Lower leg skin (tissue), 4 donors: ENCODE measurements at regions not wholly inside any gene's neighbourhood (a gene's known extent, or its start where the extent isn't known, plus 50 kb on each side); places are given as distances from the start of the nearest gene placed in this dataset.

Experiments
- DNase-seq, 2 donors: peaks; one replicate each; pipeline ENCODE4 v3.0.0-alpha.2; 2019; ENCODE audit warnings: low spot score in 2 of 2
- H3K4me3 ChIP-seq: fragments of 200-600 bp; sonication (generic); 2 replicates; pipeline ENCODE4 v1.5.1; 2017; ENCODE audit warnings: mild to moderate bottlenecking, low read depth; ENCODE audit not compliant: poor library complexity, severe bottlenecking
- POLR2A ChIP-seq, 2 donors: fragments of 450-650 bp; IDR thresholded peaks; one replicate each; pipeline ENCODE4 v1.6.1; 2016 to 2017; ENCODE audit warnings: antibody characterized with exemption in 2 of 2, mild to moderate bottlenecking in 1 of 2, moderate library complexity in 1 of 2
- WGBS, 2 donors: methylation state at CpG; one replicate each; pipeline ENCODE4 v1.1.5; 2018; 5-methylcytosine and 5-hydroxymethylcytosine counted together
- intact Hi-C: fragments of 100-400 bp; cut with DNase I; formaldehyde crosslinking; loops from one replicate; pipeline ENCODE4 v1.15.0; 2023; ENCODE audit warnings: low total_unique reads
- TF ChIP-seq, protein P1 (sequence below), 3 donors: fragments of 450-650 bp; IDR thresholded peaks; one replicate each; pipeline ENCODE4 v1.5.1; 2016; ENCODE audit warnings: antibody characterized with exemption in 3 of 3, mild to moderate bottlenecking in 3 of 3, moderate library complexity in 2 of 3

- intact Hi-C loops = no loop called here
- H3K4me3 ChIP-seq = no peak overlapping the region
- no peak for DNase-seq
- 65 to 77% methylated on average over 2 of the region's 2 CpGs for WGBS, 2 donors
- no peak for TF ChIP-seq POLR2A (IDR thresholded peaks at IDR 0.05)
- TF ChIP-seq, protein P1, sequence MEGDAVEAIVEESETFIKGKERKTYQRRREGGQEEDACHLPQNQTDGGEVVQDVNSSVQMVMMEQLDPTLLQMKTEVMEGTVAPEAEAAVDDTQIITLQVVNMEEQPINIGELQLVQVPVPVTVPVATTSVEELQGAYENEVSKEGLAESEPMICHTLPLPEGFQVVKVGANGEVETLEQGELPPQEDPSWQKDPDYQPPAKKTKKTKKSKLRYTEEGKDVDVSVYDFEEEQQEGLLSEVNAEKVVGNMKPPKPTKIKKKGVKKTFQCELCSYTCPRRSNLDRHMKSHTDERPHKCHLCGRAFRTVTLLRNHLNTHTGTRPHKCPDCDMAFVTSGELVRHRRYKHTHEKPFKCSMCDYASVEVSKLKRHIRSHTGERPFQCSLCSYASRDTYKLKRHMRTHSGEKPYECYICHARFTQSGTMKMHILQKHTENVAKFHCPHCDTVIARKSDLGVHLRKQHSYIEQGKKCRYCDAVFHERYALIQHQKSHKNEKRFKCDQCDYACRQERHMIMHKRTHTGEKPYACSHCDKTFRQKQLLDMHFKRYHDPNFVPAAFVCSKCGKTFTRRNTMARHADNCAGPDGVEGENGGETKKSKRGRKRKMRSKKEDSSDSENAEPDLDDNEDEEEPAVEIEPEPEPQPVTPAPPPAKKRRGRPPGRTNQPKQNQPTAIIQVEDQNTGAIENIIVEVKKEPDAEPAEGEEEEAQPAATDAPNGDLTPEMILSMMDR (IDR thresholded peaks at IDR 0.05) = no peak
Measured at GRCh38 chrX:97666890-97667289, 783.2 kb downstream of the RPA4 start.

- no peak overlapping the region for H3K4me3 ChIP-seq
- intact Hi-C loops = no loop called here
- DNase-seq = no peak
- TF ChIP-seq, protein P1 (IDR thresholded peaks at IDR 0.05) = no peak
- TF ChIP-seq POLR2A (IDR thresholded peaks at IDR 0.05) = no peak
- 90 to 93% methylated on average over 2 of the region's 2 CpGs for WGBS, 2 donors
Measured at GRCh38 chrX:97668126-97668525, 784.4 kb downstream of the RPA4 start.

DNA sequence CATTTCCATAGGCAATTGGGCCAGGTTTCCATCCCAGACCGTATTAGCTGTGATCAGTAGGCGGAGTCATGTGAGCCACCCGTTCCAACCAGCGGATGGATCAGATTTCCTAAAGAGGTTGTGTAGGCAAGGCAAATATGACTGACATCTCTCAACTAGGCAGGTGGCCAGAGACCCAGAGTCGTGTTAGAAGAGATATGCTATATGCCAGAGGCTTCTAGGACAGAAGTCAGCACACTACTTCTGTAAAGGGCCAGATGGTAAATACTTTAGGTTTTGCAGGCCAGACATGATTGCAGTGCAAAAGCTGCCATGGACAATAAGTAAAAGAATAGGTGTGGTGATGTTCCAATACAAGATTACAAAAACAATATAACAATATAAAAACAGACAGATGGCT lies 788.4 kb downstream of the RPA4 start:
- DNase-seq = no peak
- intact Hi-C loops = no loop called here
- no peak for TF ChIP-seq POLR2A (IDR thresholded peaks at IDR 0.05)
- TF ChIP-seq, protein P1 (IDR thresholded peaks at IDR 0.05) = no peak
- WGBS, 2 donors = 64 to 65% methylated on average over 5 of the region's 5 CpGs
- no peak overlapping the region for H3K4me3 ChIP-seq

DNA sequence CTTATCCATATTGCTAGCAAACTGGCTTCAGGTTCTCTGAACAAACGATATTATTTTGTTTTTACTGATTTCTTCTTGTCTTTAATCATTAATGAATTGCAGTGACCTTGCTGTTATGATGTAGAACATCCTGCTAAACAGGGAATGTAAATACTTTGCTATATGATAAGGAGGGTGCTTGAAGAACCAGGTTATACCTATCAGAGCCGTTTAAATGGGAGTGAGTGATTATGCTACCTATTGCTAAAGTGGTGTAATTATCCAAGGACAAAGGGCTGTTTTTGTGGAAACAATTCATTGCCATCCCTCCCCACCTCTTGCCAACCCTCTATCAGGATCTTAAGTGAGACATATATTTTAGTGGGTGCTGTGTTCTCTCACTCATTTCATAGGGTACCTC lies 788.9 kb downstream of the RPA4 start:
- intact Hi-C loops = no loop called here
- WGBS, 2 donors = 86 to 87% methylated on average over 2 of the region's 2 CpGs
- TF ChIP-seq POLR2A (IDR thresholded peaks at IDR 0.05) = no peak
- TF ChIP-seq, protein P1 (IDR thresholded peaks at IDR 0.05) = no peak
- no peak for DNase-seq
- H3K4me3 ChIP-seq = no peak overlapping the region

- DNase-seq = no peak
- intact Hi-C loops = no loop called here
- H3K4me3 ChIP-seq = no peak overlapping the region
- TF ChIP-seq, protein P1 (IDR thresholded peaks at IDR 0.05) = no peak
- TF ChIP-seq POLR2A (IDR thresholded peaks at IDR 0.05) = no peak
- WGBS, 2 donors = 88 to 89% methylated on average over 5 of the region's 5 CpGs
Measured at GRCh38 chrX:97673135-97673534, 789.4 kb downstream of the RPA4 start.
